ENCODE measurements at regions not wholly inside any gene's neighbourhood (a gene's known extent, or its start where the extent isn't known, plus 50 kb on each side); places are given as distances from the start of the nearest gene placed in this dataset.
A peak's percentile ranks its signal among the peaks of the same experiment; 100 is the strongest.

DNA sequence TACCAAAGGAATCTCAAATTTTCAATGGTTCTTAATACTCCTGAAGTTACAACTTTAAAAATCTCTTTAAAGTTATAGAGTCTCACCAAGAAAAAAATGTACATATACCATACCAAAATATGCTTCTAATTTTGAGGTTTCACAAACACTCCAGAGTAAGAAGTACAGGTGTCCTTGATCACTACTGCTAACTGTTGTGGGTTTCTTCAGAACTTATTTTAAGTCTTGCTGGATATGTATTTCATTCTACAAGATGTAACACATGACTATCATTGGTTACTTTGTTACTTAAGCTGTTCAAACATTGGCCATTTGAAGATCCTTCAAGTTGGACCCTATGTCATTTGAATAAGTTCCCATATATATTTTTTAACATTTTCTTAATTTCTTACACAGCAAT, 808.0 kb downstream of the PCDH19 start:
- H3K4me2 ChIP-seq (ENCODE audit: insufficient read depth, low read length) = no peak overlapping the region

DNA sequence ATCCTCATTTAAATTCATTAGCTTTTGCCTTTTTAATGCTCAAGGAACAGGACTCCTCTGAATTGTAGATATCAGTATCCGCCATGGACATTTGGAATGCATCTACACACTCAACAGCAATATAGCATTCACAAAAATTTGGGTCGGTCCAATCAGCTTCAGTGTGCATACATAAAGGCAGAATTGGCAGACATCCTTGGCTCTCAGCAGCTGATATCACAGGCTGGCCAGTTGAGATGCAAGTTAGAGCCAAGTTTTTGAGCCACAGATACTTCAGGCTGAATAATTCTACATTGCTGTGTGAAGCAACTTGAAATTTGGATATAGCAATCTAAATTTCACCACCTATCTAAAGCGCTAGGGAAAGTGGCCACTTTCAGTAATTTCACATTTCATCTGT, 821.1 kb downstream of the PCDH19 start:
- Histone ChIP-seq H3K27me3 (ENCODE audit: insufficient read depth, low read length) (no peaks in the 10 kb centered on the region), H3K4me1 (ENCODE audit: insufficient read depth, low read length) (no peaks in the 10 kb centered on the region), H3K79me2 (ENCODE audit: insufficient read depth, low read length) (no peaks in the 10 kb centered on the region), H3K27ac (ENCODE audit: low read depth, low read length) (no peak overlapping the region), H3K4me3 (ENCODE audit: insufficient read depth, low read length) (no peak overlapping the region), H2AFZ (ENCODE audit: low read length) (no peak overlapping the region), H4K20me1 (ENCODE audit: insufficient read depth, low read length) (no peaks in the 10 kb centered on the region), H3K4me2 (ENCODE audit: insufficient read depth, low read length) (no peak overlapping the region), H3K36me3 (ENCODE audit: insufficient read depth, low read length) (no peaks in the 10 kb centered on the region), H3K9me3 (ENCODE audit: low read depth, low read length) (no peaks in the 10 kb centered on the region)
- no peak for DNase-seq (ENCODE audit: insufficient read length, low spot score, missing footprints)
- TF ChIP-seq, protein P1, sequence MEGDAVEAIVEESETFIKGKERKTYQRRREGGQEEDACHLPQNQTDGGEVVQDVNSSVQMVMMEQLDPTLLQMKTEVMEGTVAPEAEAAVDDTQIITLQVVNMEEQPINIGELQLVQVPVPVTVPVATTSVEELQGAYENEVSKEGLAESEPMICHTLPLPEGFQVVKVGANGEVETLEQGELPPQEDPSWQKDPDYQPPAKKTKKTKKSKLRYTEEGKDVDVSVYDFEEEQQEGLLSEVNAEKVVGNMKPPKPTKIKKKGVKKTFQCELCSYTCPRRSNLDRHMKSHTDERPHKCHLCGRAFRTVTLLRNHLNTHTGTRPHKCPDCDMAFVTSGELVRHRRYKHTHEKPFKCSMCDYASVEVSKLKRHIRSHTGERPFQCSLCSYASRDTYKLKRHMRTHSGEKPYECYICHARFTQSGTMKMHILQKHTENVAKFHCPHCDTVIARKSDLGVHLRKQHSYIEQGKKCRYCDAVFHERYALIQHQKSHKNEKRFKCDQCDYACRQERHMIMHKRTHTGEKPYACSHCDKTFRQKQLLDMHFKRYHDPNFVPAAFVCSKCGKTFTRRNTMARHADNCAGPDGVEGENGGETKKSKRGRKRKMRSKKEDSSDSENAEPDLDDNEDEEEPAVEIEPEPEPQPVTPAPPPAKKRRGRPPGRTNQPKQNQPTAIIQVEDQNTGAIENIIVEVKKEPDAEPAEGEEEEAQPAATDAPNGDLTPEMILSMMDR (IDR thresholded peaks at IDR 0.05; ENCODE audit: extremely low read depth, low read depth, low read length) = no peak

More for the DNA sequence above, 808.0 kb downstream of the PCDH19 start:
- no peaks in the 10 kb centered on the region for H3K36me3 ChIP-seq (ENCODE audit: insufficient read depth, low read length)
- no peaks in the 10 kb centered on the region for H3K9me3 ChIP-seq (ENCODE audit: low read depth, low read length)
- H2AFZ ChIP-seq (ENCODE audit: low read length) = no peak overlapping the region
- DNase-seq (ENCODE audit: insufficient read length, low spot score, missing footprints) = no peak
- no peak overlapping the region for H3K4me3 ChIP-seq (ENCODE audit: insufficient read depth, low read length)
- no peaks in the 10 kb centered on the region for H4K20me1 ChIP-seq (ENCODE audit: insufficient read depth, low read length)
- TF ChIP-seq, protein P1 (IDR thresholded peaks at IDR 0.05; ENCODE audit: extremely low read depth, low read depth, low read length) = no peak
- H3K27me3 ChIP-seq (ENCODE audit: insufficient read depth, low read length) = no peaks in the 10 kb centered on the region
- no peaks in the 10 kb centered on the region for H3K79me2 ChIP-seq (ENCODE audit: insufficient read depth, low read length)
- no peak overlapping the region for H3K27ac ChIP-seq (ENCODE audit: low read depth, low read length)
- H3K4me1 ChIP-seq (ENCODE audit: insufficient read depth, low read length) = no peaks in the 10 kb centered on the region

DNA sequence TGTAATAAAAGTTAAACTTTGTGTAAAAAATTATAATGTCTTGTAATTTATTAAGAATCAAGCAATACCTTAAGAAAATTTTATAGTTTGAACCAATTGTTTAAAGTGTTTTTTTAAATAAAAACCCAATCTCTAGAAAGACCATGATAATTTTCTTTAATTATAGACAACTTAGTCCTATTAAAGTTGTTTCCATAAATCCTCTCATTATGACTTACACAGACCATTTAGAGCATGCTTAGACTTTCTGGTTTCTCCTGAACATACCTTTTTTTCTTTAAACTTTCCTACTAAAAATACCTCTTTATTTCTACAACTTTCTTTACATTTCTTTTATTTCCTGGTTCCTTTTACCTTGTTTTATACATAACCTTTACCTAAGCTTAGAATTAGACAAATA, 837.4 kb downstream of the PCDH19 start:
- no peak for DNase-seq (ENCODE audit: insufficient read length, low spot score, missing footprints)
- no peak overlapping the region for H3K4me2 ChIP-seq (ENCODE audit: insufficient read depth, low read length)
- TF ChIP-seq, protein P1 (IDR thresholded peaks at IDR 0.05; ENCODE audit: extremely low read depth, low read depth, low read length) = no peak
- H4K20me1 ChIP-seq (ENCODE audit: insufficient read depth, low read length) = no peaks in the 10 kb centered on the region
- H3K4me3 ChIP-seq (ENCODE audit: insufficient read depth, low read length) = no peak overlapping the region
- H2AFZ ChIP-seq (ENCODE audit: low read length) = no peak overlapping the region
- H3K9me3 ChIP-seq (ENCODE audit: low read depth, low read length) = peaks cover 4% of the 10 kb centered on the region
- no peaks in the 10 kb centered on the region for H3K4me1 ChIP-seq (ENCODE audit: insufficient read depth, low read length)
- H3K27ac ChIP-seq (ENCODE audit: low read depth, low read length) = no peak overlapping the region
- no peaks in the 10 kb centered on the region for H3K36me3 ChIP-seq (ENCODE audit: insufficient read depth, low read length)
- no peaks in the 10 kb centered on the region for H3K79me2 ChIP-seq (ENCODE audit: insufficient read depth, low read length)
- no peaks in the 10 kb centered on the region for H3K27me3 ChIP-seq (ENCODE audit: insufficient read depth, low read length)

DNA sequence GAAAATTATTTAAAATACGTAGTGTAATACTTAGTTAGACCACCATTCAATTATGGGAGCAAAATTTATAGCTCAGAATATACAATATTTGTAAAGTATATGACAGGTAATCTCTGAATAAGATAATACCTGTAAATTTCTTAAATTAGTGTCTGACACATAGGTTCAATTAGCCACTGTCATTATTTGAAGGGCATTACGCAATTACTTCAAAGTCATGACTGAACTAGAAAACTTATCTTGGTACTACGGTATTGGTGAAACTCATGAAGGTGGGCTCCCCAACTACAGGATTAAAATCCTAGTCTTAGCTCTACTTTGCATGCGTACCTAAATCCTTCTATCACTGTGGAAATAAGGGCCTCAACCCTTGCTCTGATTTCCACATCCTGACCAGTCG, 860.7 kb downstream of the PCDH19 start:
- H3K27ac ChIP-seq (ENCODE audit: low read depth, low read length) = no peak overlapping the region
- no peaks in the 10 kb centered on the region for H3K27me3 ChIP-seq (ENCODE audit: insufficient read depth, low read length)
- H3K36me3 ChIP-seq (ENCODE audit: insufficient read depth, low read length) = no peaks in the 10 kb centered on the region
- H3K9me3 ChIP-seq (ENCODE audit: low read depth, low read length) = no peaks in the 10 kb centered on the region
- no peaks in the 10 kb centered on the region for H3K79me2 ChIP-seq (ENCODE audit: insufficient read depth, low read length)
- no peak overlapping the region for H2AFZ ChIP-seq (ENCODE audit: low read length)
- H3K4me3 ChIP-seq (ENCODE audit: insufficient read depth, low read length) = no peak overlapping the region
- TF ChIP-seq, protein P1 (IDR thresholded peaks at IDR 0.05; ENCODE audit: extremely low read depth, low read depth, low read length) = no peak
- no peak overlapping the region for H3K4me2 ChIP-seq (ENCODE audit: insufficient read depth, low read length)
- no peaks in the 10 kb centered on the region for H4K20me1 ChIP-seq (ENCODE audit: insufficient read depth, low read length)
- peak; percentile 2 for DNase-seq (ENCODE audit: insufficient read length, low spot score, missing footprints)
- no peaks in the 10 kb centered on the region for H3K4me1 ChIP-seq (ENCODE audit: insufficient read depth, low read length)

Data from osteoblast (primary cell).